ENCODE measurements at regions not wholly inside any gene's neighbourhood (a gene's known extent, or its start where the extent isn't known, plus 50 kb on each side); places are given as distances from the start of the nearest gene placed in this dataset.
A peak's percentile ranks its signal among the peaks of the same experiment; 100 is the strongest.

DNA sequence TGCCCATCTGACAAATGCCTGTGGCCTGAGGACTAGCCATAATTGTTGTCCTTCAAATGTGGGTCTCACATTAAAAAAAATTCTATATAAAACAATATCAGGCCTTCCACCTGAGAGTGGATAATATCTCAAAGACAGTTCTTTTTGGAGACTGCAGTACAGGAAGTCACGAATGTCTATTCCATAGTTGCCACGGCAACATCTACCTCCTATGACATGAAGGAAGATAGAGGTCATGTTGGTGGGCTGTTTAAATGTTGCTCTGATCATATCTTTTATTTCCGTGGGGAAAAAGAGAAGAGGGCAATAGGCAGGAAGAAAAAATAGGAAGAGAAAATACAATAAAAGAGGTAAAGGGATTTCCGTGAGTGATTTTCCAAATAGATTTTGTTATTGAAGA is 151.8 kb downstream of the ARL6IP6 start:
- no peaks in the 10 kb centered on the region for H3K9me3 ChIP-seq
- in situ Hi-C loops (cut with MboI; ENCODE audit: low sequenced_read_pairs) = no loop called here
- no peaks in the 10 kb centered on the region for H3K27me3 ChIP-seq (ENCODE audit: low read depth)
- DNase-seq (ENCODE audit: low spot score in 2 of 2) = no peak
- no peaks in the 10 kb centered on the region for H3K4me1 ChIP-seq
- H3K36me3 ChIP-seq (replicated peaks) = no peaks in the 10 kb centered on the region
- no peak overlapping the region for H3K4me3 ChIP-seq

- in situ Hi-C loops (cut with MboI; ENCODE audit: low sequenced_read_pairs) = no loop called here
- Histone ChIP-seq H3K36me3 (replicated peaks) (no peaks in the 10 kb centered on the region), H3K9me3 (no peaks in the 10 kb centered on the region; the same call in 1 of the 2 replicates)
Measured at GRCh38 chr2:152867397-152867796, 149.0 kb downstream of the ARL6IP6 start.

GRCh38 chr2:152864601-152865149 is 146.3 kb downstream of the ARL6IP6 start:
- DNase-seq (ENCODE audit: low spot score in 2 of 2) = no peak
- Histone ChIP-seq H3K36me3 (replicated peaks) (no peaks in the 10 kb centered on the region), H3K27me3 (ENCODE audit: low read depth) (no peaks in the 10 kb centered on the region), H3K4me1 (no peaks in the 10 kb centered on the region), H3K4me3 (no peak overlapping the region), H3K9me3 (peaks cover 5% of the 10 kb centered on the region)
- in situ Hi-C loops (cut with MboI; ENCODE audit: low sequenced_read_pairs) = no loop called here

More at GRCh38 chr2:152867397-152867796, 149.0 kb downstream of the ARL6IP6 start:
- Histone ChIP-seq H3K27me3 (ENCODE audit: low read depth) (no peaks in the 10 kb centered on the region), H3K4me1 (no peaks in the 10 kb centered on the region), H3K4me3 (no peak overlapping the region)
- DNase-seq (ENCODE audit: low spot score in 2 of 2) = no peak

GRCh38 chr2:152863826-152864225 is 145.4 kb downstream of the ARL6IP6 start:
- no peak for DNase-seq (ENCODE audit: low spot score in 2 of 2)
- no peaks in the 10 kb centered on the region for H3K36me3 ChIP-seq (replicated peaks)
- in situ Hi-C loops (cut with MboI; ENCODE audit: low sequenced_read_pairs) = no loop called here
- no peaks in the 10 kb centered on the region for H3K4me1 ChIP-seq
- H3K27me3 ChIP-seq (ENCODE audit: low read depth) = no peaks in the 10 kb centered on the region
- H3K9me3 ChIP-seq = peaks cover 5% of the 10 kb centered on the region
- H3K4me3 ChIP-seq = no peak overlapping the region

DNA sequence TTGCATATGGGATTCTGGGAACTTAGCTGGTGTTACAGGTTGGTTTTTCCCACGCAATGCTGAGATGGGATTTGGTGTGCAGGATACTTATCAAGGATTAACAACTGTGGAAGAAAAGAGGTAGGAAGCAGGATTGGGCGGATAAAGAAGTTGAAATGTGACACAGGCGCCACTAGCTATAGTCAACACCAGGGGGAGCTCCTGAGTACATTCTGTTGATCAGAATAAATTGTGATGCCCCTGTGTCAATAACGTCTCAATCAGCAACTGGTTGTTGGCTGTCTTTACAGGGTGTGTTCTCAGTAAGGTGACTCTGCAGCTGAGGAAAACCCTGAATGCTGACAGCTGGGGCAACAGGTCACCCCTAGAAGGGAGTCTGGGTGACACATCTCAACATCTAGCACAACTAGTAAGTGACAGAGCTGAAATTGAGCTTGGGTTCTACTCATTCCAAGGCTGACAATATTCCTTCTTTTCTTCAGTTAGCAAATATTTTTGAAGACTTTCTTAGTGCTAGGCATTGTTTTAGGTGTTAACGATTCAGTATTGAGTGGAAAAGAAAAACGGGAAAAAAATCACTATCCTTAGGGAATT is 143.0 kb downstream of the ARL6IP6 start:
- Histone ChIP-seq H3K36me3 (replicated peaks) (no peaks in the 10 kb centered on the region), H3K4me1 (no peaks in the 10 kb centered on the region), H3K27me3 (ENCODE audit: low read depth) (no peaks in the 10 kb centered on the region), H3K9me3 (peaks cover 5% of the 10 kb centered on the region), H3K4me3 (no peak overlapping the region)
- in situ Hi-C loops (cut with MboI; ENCODE audit: low sequenced_read_pairs) = no loop called here
- DNase-seq (ENCODE audit: low spot score in 2 of 2) = peak; percentile 32 to 67

- Histone ChIP-seq H3K4me3 (no peak overlapping the region), H3K4me1 (no peaks in the 10 kb centered on the region), H3K36me3 (replicated peaks) (no peaks in the 10 kb centered on the region), H3K27me3 (ENCODE audit: low read depth) (no peaks in the 10 kb centered on the region), H3K9me3 (peaks cover 5% of the 10 kb centered on the region)
- in situ Hi-C loops (cut with MboI; ENCODE audit: low sequenced_read_pairs) = no loop called here
- DNase-seq (ENCODE audit: low spot score in 2 of 2) = no peak
Measured at GRCh38 chr2:152858594-152859265, 140.3 kb downstream of the ARL6IP6 start.

GRCh38 chr2:152846697-152847470 is 128.5 kb downstream of the ARL6IP6 start:
- Histone ChIP-seq H3K4me1 (no peaks in the 10 kb centered on the region), H3K4me3 (no peak overlapping the region), H3K9me3 (no peaks in the 10 kb centered on the region), H3K27me3 (ENCODE audit: low read depth) (no peaks in the 10 kb centered on the region), H3K36me3 (replicated peaks) (no peaks in the 10 kb centered on the region)
- no peak for DNase-seq (ENCODE audit: low spot score in 2 of 2)
- in situ Hi-C loops (cut with MboI; ENCODE audit: low sequenced_read_pairs) = no loop called here

DNA sequence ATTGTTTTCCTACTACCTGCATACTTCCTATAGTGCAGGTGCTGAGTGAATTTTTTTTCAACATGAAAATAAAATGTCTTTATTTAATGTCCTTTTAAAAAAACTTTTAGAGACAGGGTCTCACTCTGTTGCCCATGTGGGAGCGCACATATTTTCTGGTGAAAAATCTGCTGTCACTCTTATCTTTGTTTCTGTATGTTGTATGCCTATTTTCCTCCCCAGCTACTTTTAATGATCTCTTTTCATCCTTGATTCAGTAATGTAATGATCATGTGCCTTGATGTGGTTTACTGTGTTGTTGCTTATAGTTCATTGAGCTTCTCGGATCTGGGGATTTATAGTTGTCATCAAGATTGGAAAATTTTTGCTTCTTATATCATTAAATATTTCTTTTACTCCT is 117.3 kb downstream of the ARL6IP6 start:
- H3K27me3 ChIP-seq (ENCODE audit: low read depth) = no peaks in the 10 kb centered on the region
- DNase-seq (ENCODE audit: low spot score in 2 of 2) = no peak
- in situ Hi-C loops (cut with MboI; ENCODE audit: low sequenced_read_pairs) = no loop called here

GRCh38 chr2:152827944-152828343 is 109.5 kb downstream of the ARL6IP6 start:
- Histone ChIP-seq H3K4me3 (no peak overlapping the region), H3K27me3 (ENCODE audit: low read depth) (no peaks in the 10 kb centered on the region), H3K4me1 (no peaks in the 10 kb centered on the region), H3K9me3 (no peaks in the 10 kb centered on the region), H3K36me3 (replicated peaks) (no peaks in the 10 kb centered on the region)
- DNase-seq (ENCODE audit: low spot score in 2 of 2) = no peak
- in situ Hi-C loops (cut with MboI; ENCODE audit: low sequenced_read_pairs) = no loop called here

More for the DNA sequence above, 117.3 kb downstream of the ARL6IP6 start:
- Histone ChIP-seq H3K36me3 (replicated peaks) (no peaks in the 10 kb centered on the region), H3K4me1 (no peaks in the 10 kb centered on the region), H3K4me3 (no peak overlapping the region), H3K9me3 (no peaks in the 10 kb centered on the region)

GRCh38 chr2:152826581-152827279 is 108.3 kb downstream of the ARL6IP6 start:
- DNase-seq (ENCODE audit: low spot score in 2 of 2) = no peak
- Histone ChIP-seq H3K36me3 (replicated peaks) (no peaks in the 10 kb centered on the region), H3K27me3 (ENCODE audit: low read depth) (no peaks in the 10 kb centered on the region), H3K9me3 (no peaks in the 10 kb centered on the region), H3K4me1 (no peaks in the 10 kb centered on the region), H3K4me3 (no peak overlapping the region)
- in situ Hi-C loops (cut with MboI; ENCODE audit: low sequenced_read_pairs) = no loop called here

GRCh38 chr2:152825834-152826233 is 107.4 kb downstream of the ARL6IP6 start:
- no peak for DNase-seq (ENCODE audit: low spot score in 2 of 2)
- Histone ChIP-seq H3K4me1 (no peaks in the 10 kb centered on the region), H3K36me3 (replicated peaks) (no peaks in the 10 kb centered on the region), H3K4me3 (no peak overlapping the region), H3K9me3 (no peaks in the 10 kb centered on the region), H3K27me3 (ENCODE audit: low read depth) (no peaks in the 10 kb centered on the region)
- in situ Hi-C loops (cut with MboI; ENCODE audit: low sequenced_read_pairs) = no loop called here

GRCh38 chr2:152823905-152824304 is 105.5 kb downstream of the ARL6IP6 start:
- in situ Hi-C loops (cut with MboI; ENCODE audit: low sequenced_read_pairs) = no loop called here
- no peaks in the 10 kb centered on the region for H3K36me3 ChIP-seq (replicated peaks)

DNA sequence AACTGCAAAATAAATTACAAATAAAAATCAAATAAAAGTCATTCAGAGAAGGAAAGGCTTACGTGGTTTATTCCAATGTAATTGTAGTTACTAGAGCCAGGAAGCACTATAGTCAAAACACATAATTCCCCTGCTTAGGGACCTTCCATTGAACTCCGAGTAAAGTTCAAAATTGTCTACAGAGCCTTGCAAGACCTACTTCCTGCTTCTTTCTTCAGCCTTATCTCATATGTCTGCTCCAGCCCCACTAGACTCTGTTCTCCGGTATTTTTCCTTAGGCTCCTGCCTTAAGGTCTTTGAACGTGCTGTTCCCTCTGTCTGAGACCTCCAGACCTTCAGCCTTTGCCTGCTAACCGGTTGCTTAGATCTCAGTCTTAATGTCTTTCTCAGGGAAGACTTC is 104.3 kb downstream of the ARL6IP6 start:
- Histone ChIP-seq H3K4me3 (no peak overlapping the region), H3K9me3 (no peaks in the 10 kb centered on the region), H3K27me3 (ENCODE audit: low read depth) (no peaks in the 10 kb centered on the region), H3K36me3 (replicated peaks) (no peaks in the 10 kb centered on the region), H3K4me1 (no peaks in the 10 kb centered on the region)
- in situ Hi-C loops (cut with MboI; ENCODE audit: low sequenced_read_pairs) = no loop called here
- no peak for DNase-seq (ENCODE audit: low spot score in 2 of 2)

More at GRCh38 chr2:152823905-152824304, 105.5 kb downstream of the ARL6IP6 start:
- no peaks in the 10 kb centered on the region for H3K9me3 ChIP-seq
- H3K27me3 ChIP-seq (ENCODE audit: low read depth) = no peaks in the 10 kb centered on the region
- no peak for DNase-seq (ENCODE audit: low spot score in 2 of 2)
- H3K4me1 ChIP-seq = no peaks in the 10 kb centered on the region
- H3K4me3 ChIP-seq = no peak overlapping the region

Measured in HAP-1 (cell line).